Activated B cell treated with CpG ODN at 0.5 μM for 24 hours (primary cell): ENCODE measurements at regions not wholly inside any gene's neighbourhood (a gene's known extent, or its start where the extent isn't known, plus 50 kb on each side); places are given as distances from the start of the nearest gene placed in this dataset.

Experiments
- ATAC-seq: fragments of 200-7000 bp; cut with Tn5 transposase; one replicate; pipeline ENCODE4 v1.10.0; 2021; ENCODE audit warnings: low read depth, mild to moderate bottlenecking, moderate library complexity
- CTCF ChIA-PET: fragments of 350-600 bp; sonication (Branson Sonifier 250); formaldehyde crosslinking; loops from one replicate; lab custom pipeline; 2021; ENCODE audit warnings: antibody characterized with exemption; lab: Charles Lee
- POLR2A ChIA-PET: fragments of 350-600 bp; sonication (Branson Sonifier 250); formaldehyde crosslinking; loops from one replicate; lab custom pipeline; 2021; ENCODE audit warnings: antibody characterized with exemption; lab: Charles Lee
- DNase-seq: peaks from one replicate; pipeline ENCODE4 v3.0.0; 2022
- H3K27ac Mint-ChIP-seq: one replicate; pipeline ENCODE4 v1.8.0; 2020; ENCODE audit warnings: mixed read lengths
- H3K27me3 Mint-ChIP-seq: one replicate; pipeline ENCODE4 v1.8.0; 2021; ENCODE audit warnings: mixed read lengths
- H3K36me3 Mint-ChIP-seq: one replicate; pipeline ENCODE4 v1.8.0; 2021; ENCODE audit warnings: low read depth, mixed read lengths
- H3K4me1 Mint-ChIP-seq: one replicate; pipeline ENCODE4 v1.8.0; 2021; ENCODE audit warnings: mixed read lengths
- H3K4me3 Mint-ChIP-seq: one replicate; pipeline ENCODE4 v1.8.0; 2020; ENCODE audit warnings: mild to moderate bottlenecking, mixed read lengths
- H3K9me3 Mint-ChIP-seq: one replicate; pipeline ENCODE4 v1.8.0; 2020; ENCODE audit warnings: mixed read lengths
- intact Hi-C: fragments of 100-400 bp; cut with micrococcal nuclease; formaldehyde crosslinking; loops from one replicate; pipeline ENCODE4 v1.15.1; 2024
- TF ChIP-seq, protein P1 (sequence below): fragments of 200-600 bp; IDR thresholded peaks from one replicate; pipeline ENCODE4 v1.8.0; 2022; ENCODE audit warnings: antibody characterized with exemption, mild to moderate bottlenecking

DNA sequence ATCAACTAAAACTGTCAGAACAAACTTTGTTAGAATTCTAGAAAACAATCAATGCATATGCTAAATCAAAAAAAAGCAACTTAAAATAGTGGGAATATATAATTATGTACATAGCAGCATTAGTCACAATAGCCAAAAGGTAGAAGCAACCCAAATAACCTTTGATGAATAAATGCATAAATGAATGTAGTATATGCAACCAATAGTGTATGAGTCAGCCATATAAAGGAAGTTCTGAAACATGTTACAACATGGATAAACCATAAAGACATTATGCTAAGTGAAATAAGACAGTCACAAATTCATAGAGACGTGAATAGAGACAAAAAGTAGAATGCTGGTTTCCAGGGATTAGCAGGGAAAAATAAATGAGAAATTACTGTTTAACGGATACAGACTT, 762.8 kb upstream of the INTU start:
- Mint-ChIP-seq H3K4me1 (no peaks in the 10 kb centered on the region), H3K27me3 (no peaks in the 10 kb centered on the region), H3K36me3 (no peaks in the 10 kb centered on the region), H3K4me3 (no peak overlapping the region), H3K27ac (no peak overlapping the region), H3K9me3 (peaks cover 20% of the 10 kb centered on the region)
- intact Hi-C loops = no loop called here
- DNase-seq (no peak), ATAC-seq (no peak)
- ChIA-PET POLR2A (no interaction called here), CTCF (no interaction called here)
- TF ChIP-seq, protein P1, sequence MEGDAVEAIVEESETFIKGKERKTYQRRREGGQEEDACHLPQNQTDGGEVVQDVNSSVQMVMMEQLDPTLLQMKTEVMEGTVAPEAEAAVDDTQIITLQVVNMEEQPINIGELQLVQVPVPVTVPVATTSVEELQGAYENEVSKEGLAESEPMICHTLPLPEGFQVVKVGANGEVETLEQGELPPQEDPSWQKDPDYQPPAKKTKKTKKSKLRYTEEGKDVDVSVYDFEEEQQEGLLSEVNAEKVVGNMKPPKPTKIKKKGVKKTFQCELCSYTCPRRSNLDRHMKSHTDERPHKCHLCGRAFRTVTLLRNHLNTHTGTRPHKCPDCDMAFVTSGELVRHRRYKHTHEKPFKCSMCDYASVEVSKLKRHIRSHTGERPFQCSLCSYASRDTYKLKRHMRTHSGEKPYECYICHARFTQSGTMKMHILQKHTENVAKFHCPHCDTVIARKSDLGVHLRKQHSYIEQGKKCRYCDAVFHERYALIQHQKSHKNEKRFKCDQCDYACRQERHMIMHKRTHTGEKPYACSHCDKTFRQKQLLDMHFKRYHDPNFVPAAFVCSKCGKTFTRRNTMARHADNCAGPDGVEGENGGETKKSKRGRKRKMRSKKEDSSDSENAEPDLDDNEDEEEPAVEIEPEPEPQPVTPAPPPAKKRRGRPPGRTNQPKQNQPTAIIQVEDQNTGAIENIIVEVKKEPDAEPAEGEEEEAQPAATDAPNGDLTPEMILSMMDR = no peak

DNA sequence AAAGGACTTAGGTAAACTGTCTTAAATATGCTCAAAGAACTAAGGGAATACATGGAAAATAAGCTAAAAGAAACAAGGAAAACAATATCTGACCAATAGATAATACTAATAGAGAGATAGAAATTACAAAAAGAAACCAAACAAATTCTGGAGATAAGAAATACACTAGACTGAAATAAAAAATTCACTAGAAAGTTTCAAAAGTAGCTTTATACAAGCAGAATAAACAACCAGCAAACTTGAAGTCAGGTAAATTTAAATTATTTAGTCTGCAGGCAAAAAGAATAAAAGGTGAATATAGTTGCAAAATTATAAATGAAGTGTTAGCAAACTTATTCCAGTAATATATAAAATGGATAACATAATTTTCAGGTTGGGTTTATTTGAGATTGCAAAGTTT, 760.9 kb upstream of the INTU start:
- Mint-ChIP-seq H3K9me3 (peaks cover 23% of the 10 kb centered on the region), H3K27me3 (no peaks in the 10 kb centered on the region), H3K4me3 (no peak overlapping the region), H3K4me1 (no peaks in the 10 kb centered on the region), H3K36me3 (no peaks in the 10 kb centered on the region), H3K27ac (no peak overlapping the region)
- DNase-seq (no peak), ATAC-seq (no peak)
- intact Hi-C loops = no loop called here
- ChIA-PET CTCF (no interaction called here), POLR2A (no interaction called here)
- TF ChIP-seq, protein P1 = no peak

DNA sequence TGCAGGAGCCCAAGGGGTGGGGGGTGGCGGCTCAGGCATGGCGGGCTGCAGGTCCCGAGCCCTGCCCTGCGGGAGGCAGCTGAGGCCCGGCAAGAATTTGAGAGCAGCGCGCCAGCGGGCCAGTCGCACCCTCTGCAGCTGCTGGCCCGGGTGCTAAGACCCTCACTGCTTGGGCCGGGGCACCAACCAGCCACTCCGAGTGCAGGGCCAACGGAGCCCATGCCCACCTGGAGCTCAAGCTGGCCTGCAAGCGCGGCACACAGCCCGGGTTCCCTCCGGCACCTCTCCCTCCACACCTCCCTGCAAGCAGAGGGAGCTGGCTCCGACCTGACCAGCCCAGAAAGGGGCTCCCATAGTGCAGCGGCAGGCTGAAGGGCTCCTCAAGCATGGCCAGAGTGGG, 758.2 kb upstream of the INTU start:
- CTCF ChIA-PET = no interaction called here
- Mint-ChIP-seq H3K4me1 (no peaks in the 10 kb centered on the region), H3K36me3 (no peaks in the 10 kb centered on the region), H3K27ac (no peak overlapping the region), H3K27me3 (no peaks in the 10 kb centered on the region), H3K4me3 (no peak overlapping the region), H3K9me3 (peaks cover 20% of the 10 kb centered on the region)
- POLR2A ChIA-PET = no interaction called here
- no peak for DNase-seq
- no peak for ATAC-seq
- intact Hi-C loops = no loop called here
- TF ChIP-seq, protein P1 = no peak

DNA sequence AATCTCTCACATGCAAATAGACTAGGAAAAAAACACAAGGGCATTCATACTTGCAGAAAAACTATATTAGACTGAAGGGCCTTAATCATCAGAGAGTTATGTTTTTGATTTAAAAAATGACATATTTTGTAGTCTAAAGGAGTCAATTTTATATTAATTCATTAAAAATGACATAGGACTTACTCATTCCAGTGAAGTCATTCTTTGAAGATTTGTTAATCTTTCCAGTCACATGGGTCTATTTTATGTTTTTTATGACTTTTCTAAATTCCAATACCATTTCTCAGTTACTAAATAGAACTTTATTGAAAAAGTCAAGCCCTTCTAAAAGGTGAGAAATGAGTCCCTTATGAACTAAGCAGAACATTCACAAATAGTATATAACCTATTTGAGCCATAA, 743.8 kb upstream of the INTU start:
- Mint-ChIP-seq H3K27ac (no peak overlapping the region), H3K27me3 (no peaks in the 10 kb centered on the region), H3K4me3 (no peak overlapping the region), H3K36me3 (no peaks in the 10 kb centered on the region), H3K9me3 (peaks cover 7% of the 10 kb centered on the region), H3K4me1 (no peaks in the 10 kb centered on the region)
- no peak for ATAC-seq
- DNase-seq = no peak
- ChIA-PET CTCF (no interaction called here), POLR2A (no interaction called here)
- TF ChIP-seq, protein P1 = no peak
- intact Hi-C loops = no loop called here

DNA sequence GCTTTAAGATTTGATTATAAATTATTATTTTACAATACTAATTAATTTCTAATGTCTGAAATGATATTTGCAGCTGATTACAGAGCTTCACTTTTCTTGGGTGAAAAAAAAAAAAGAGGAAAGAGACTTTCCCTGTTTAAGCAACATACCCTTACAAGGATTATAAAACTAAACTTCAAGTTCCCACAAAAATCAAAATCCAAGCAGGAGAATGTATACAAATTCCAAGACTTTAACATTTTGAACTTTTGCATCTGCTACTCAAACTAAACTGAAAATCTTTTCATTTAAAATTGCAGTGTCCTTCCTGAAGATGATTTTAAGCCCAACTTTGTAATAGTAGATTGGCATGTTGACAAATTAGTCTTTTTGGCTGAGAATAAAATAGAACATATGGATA, 742.4 kb upstream of the INTU start:
- POLR2A ChIA-PET = no interaction called here
- CTCF ChIA-PET = no interaction called here
- TF ChIP-seq, protein P1 = no peak
- Mint-ChIP-seq H3K27ac (no peak overlapping the region), H3K4me1 (no peaks in the 10 kb centered on the region), H3K27me3 (no peaks in the 10 kb centered on the region), H3K9me3 (peaks cover 9% of the 10 kb centered on the region), H3K4me3 (no peak overlapping the region), H3K36me3 (no peaks in the 10 kb centered on the region)
- ATAC-seq (no peak), DNase-seq (no peak)
- intact Hi-C loops = no loop called here
